ENCODE measurements at regions not wholly inside any gene's neighbourhood (a gene's known extent, or its start where the extent isn't known, plus 50 kb on each side); places are given as distances from the start of the nearest gene placed in this dataset.
A peak's percentile ranks its signal among the peaks of the same experiment; 100 is the strongest.

DNA sequence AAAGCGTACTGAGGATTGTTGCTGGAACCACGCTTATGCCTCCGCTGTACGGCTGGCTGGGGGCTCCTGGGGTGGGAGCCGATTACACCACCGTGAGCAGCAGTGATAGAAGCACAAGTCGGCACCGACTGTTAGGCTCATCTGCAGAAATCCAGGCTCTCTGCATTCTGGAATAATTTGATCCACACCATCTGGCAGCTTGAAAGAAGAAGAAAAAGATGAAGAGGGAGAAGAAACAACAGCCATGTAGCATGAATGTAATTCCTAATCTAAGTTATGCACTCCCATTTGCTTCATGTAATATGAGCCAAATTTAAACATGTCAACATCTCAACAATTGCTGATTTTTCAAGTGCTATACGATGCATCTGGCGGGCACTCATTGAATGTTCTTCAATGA, 84.6 kb upstream of the DHX15 start:
- DNase-seq, result no peak

DNA sequence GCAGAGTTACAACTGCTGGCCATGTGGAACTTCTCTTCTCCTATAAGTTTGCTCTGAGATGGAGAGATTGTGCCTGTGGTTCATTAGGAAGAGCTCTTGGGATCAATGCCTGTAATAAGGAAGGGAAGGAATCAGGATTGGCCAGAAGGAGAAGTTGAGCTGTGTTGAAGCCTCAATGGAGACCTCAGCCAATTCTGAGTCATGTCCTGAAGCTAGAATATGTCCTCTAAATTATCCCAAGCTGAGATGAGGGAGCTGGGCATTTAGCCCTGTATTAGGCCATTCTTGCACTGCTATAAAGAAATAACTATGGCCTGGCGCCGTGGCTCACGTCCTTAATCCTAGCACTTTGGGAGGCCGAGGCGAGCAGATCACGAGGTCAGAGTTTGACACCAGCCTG, 85.4 kb upstream of the DHX15 start:
- no peak for DNase-seq

DNA sequence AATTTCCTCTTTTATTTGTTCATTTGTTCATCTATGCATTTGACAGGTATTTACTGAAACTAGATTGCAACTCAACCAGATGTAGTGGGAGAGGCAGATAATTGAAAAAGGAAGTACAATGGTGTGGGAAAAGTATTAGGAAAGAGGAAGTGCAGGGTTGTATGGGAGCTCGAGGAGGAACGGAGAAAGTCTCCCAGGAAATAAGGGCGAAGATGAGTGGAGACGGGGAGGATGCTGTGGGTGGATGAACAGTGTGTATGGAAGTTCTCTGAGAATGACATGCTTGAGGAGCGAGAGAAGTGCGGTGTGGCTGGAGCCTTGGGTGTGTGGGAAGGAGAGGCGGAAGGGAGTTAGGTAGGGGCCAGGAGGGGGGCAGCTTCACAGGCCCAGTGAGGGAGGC, 87.5 kb upstream of the DHX15 start:
- DNase-seq, result no peak

DNA sequence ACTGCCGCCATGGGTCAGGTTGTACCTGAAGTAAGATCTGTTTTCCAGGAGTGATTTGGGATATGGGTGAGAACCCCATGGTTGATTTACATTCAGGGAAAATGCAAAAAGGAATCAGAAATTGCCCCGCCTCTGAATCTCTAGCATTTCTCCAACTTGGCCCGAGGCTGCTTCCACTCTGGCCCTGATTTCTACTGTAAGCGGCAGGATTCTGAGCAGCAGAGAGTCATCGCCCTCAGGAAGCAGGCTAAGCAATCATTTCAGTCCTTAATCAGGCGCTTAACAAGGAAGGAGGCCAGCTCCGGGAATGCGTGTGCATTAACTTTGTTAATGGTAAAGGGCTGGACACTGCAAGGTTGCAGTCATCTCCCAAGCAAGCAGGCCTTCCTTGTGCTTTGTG, 88.5 kb upstream of the DHX15 start:
- no peak for DNase-seq

DNA sequence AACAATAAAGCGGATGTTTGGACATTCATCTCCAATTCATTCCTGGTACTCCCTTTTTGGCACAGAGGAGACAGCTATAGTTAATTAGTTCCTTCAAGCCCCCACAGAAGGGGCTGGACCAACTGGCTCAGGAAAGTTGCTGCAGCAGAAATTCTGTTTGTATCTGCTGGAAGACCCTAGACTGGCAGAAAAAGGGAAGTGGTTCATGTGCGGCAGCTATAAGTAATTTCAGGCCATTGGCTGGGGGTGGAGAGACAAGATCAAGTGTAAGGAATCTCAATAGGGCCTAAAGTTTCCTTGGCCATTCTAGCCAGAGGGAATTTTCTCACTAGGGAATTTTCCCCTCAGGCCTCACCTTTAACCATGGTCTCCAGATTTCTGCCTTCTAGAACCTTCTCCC, 89.9 kb upstream of the DHX15 start:
- DNase-seq, result no peak

DNA sequence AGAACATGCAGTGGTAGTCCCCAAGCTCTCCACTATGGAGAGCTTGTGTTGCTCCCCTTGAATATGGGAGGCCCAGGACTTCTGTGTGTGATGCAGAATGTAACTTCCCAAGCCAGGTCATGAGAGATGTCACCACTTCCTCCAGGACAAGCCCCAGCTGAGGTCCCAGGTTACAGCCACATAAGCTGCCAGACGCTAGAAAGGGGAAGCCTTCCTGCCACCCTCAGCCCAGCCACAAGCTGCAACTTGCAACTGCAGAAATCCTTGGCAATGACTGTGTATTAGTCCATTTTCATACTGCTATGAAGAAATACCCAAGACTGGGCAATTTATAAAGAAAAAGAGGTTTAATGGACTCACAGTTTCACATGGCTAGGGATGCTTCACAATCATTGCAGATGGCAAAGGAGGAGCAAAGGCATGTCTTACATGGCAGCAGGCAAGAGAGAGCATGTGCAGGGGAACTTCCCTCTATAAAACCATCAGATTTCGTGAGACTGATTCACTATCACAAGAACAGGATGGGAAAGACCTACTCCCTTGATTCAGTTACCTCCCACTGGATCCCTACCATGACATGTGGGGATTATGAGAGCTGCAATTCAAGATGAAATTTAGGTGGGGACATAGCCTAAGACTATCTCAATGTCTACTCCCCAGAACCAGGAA, 91.5 kb upstream of the DHX15 start:
- peak; percentile 26 for DNase-seq

DNA sequence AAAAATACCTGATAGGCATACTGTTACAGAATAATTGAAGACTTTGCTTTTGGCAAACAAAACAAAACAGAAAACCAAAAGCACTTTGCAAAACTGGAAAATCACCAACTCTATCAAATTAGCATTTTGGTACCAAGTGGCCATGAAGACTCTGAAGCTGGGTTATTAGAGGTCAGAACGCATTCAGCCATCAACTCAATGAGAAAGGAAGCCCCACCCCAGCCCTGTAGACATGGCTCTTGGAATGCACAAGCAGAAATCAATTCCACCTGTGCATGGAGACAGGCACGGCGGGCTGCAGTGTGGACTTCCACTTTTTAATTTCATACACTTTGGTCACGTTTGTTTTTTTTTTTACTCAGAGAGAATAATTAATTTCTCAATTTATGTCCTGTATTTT, 93.6 kb upstream of the DHX15 start:
- DNase-seq, result no peak

DNA sequence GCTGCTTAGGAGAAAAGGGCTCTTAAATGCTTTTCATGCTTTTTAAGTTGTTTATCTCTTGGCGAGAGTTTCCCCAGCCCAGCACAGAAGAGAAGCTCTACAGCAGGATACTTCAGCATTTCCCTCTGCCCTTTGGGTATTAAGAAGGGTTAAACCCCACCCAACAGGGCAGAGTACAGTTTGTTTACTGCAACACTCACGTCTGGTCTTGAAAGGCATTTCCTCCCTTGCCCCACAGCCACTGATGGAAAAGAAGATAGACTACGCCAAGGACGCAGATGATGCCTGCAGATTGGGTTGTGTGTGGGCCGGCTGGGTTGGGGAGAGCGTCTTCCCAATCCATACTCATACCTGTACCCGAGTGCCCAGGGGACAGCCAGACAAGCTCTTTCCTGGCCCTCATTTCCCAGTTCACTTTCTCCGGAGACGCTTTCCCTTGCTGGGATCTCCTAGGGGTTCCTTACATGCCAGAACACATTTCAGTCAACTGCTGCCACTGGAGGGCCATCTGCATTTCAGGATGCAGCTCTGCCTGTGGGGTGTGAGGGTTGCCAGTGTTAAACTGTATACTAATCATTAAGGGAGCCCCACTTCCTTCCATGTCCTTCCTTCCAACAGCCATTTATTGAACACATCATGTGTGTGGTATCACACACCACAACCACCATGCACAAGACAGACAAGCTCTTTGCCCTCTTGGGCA, 96.5 kb upstream of the DHX15 start:
- no peak for DNase-seq

DNA sequence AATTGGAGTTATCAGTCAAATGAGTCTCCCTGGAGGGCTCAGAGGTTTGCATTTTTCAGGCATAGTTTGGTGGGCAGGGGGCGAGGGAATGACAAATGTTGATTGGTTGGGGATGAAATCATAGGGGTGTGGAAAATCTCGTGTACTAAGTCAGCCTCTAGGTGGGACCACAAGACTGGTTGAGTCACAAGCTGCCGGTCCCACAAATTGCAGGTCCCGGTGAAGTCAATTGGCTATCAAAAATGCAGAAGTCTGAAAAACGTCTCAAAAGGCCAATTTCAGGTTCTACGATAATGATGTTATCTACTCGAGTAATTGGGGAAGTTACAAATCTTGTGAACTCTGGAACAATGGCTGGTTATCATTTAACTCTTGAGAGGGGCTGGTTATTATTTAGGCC, 98.8 kb upstream of the DHX15 start:
- DNase-seq, result no peak

DNA sequence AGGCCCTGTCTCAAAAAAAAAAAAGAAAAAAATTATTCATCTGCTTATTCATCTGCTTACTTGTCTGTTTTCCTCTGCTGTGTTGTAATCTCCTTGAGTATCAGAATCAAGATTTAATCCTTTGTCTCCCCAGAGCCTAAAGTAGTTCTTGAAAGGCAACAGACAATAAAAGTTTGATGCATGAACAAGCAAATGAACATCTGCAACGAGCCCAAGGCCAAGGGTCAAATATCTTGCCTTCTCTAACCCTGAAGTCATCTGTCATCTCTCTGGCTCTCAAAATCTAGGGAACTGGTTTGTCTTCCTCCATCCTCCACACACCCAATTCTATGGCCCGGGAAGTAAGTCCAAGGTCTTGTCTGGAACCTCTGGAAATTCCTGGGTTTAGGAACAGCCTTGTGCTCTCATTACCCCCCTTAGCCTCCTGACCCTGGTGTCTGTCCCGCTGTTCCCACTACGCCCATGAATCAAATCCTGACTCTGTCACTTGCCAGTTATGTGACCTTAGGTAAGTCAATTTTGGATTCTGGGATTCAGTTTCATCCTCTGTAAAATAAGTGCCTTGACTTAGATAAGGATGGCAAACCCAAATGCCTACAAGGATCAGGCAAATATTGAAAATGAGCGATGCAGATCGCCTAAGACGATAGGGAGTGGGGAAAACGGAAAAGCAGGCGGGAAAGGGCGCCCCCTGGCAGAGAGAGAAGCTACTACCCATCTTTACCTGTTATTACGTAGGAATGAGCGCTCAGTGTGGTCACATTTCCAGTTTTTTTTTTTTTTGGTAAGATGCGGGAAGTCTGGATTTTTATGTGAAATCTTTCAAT, 102.7 kb upstream of the DHX15 start:
- no peak for DNase-seq

DNA sequence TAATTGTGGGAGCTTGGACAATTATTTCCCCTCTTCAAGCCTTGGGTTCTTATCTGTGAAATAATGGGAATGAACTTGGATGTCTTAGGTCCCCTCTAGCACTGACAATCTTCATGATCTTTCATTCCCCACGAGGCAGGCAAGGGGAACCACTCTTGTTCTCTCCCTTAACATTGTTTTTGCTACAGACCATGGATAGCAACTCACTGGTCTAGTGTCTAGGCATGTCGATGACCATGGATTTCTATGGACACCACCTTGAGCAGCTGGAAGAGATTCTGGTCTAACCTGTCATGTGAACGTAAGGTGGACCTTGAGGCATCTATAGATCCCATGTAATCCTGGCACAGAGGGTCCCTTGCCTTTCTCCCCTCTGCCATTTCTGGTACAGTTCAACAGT, 104.1 kb upstream of the DHX15 start:
- DNase-seq, result no peak

DNA sequence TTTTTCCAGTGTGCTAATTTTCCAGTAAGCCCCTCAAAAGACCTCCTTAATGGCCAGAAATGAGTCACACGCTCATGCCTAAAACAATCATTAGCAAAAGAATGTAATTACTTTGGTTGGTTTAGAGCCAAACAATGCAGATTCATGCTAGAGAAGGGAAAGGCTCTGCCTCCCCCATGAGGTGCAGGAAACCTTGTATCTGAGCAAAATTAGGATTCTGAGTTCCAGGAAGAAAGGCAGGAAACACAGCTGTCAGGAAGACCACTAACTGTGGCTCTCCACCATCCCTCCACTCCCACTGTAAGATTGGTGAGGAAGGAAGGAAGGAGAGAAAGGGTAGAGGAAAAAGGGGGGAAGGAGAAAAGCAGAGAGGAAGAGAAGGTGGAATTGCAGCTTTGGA, 104.9 kb upstream of the DHX15 start:
- no peak for DNase-seq

DNA sequence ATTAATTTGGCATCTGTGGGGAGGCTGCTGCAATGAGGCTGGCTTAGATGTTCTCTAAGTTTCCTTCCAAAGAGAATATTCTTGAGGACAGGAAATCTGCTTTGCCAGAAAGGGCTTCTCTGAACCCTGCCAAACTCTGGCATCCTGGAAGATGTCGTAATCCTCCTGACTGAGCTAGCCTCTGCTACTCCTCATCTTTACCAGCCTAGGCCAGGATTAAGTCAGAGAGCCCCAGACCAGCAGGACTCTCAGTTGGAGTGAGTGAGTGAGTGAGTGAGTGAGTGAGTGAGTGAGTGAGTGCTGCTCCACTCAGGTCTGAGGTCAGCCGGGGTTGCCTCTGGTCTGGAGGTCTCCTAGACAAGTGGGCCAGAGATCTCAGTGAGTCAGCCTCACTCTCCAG, 104.9 kb upstream of the SOD3 start:
- DNase-seq, result no peak

DNA sequence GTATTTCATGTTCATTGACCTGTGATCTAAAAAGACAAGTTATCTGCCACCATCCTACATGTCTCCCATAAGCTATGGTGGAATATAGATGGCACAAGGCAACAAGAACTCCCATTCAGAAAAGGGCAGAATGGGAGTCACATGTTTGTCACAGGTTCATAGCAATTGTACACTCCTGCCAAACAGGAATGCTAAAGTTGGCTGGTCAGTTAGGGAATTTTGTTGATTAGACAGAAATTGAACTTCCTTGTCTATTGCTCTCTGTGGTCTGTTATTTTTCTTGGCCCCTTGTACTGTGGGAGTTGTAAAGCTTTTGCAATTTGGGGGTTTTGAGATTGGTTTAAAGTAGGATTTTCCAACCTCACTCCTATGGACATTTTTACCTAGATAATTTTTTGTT, 101.7 kb upstream of the SOD3 start:
- no peak for DNase-seq

DNA sequence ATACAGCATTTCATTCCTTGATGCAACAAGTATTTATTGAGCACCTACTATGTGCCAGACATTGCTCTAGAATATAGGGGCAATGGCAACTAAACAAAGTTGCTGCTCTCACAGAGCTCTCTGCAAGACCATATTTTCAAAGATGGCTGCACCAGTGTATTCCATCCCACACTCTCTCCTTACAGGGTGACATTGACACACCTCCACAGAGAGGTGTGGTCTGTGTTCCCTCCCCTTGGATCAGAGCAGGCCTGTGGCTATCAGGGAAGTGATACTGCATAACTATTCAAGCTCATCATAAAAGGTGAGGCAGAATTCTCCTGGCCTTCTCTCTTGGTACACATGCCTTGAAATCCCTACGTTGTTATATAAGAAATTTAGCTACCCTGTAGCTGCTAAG, 95.3 kb upstream of the SOD3 start:
- no peak for DNase-seq

DNA sequence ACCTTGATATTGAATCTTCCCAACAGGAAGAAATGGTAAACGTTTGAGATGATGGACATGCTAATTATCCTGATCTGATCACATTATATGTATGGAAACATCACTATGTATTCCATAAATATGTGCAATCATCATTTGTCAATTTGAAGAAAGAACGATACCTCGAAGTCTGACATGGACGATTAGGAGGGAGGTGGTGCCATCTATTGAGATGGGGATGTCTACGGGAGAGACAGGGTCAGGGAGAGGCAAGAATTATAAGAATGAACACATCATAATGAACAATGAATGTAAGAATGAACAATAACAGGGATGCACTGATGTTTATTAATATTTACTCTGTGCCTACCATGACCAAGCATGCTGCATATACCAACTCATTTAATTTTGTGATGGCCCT, 93.7 kb upstream of the SOD3 start:
- no peak for DNase-seq

DNA sequence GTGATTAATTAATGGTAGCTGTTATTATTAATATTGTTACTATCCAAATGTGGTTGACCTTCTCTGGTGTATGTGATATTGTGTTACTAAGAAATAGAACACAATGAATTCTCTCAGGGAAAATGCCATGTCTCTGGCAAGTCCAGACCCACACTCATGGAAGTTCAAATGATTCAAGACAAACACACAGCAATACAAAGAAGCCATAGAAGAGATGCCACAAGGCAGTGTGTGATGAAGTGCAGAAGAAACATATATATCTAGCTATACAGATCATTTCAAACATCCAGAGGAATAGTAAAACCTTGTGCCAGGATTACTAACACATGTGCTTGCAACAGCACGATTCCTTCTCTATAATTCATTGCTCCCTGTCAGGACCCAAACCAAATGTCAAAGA, 93.1 kb upstream of the SOD3 start:
- DNase-seq, result no peak

DNA sequence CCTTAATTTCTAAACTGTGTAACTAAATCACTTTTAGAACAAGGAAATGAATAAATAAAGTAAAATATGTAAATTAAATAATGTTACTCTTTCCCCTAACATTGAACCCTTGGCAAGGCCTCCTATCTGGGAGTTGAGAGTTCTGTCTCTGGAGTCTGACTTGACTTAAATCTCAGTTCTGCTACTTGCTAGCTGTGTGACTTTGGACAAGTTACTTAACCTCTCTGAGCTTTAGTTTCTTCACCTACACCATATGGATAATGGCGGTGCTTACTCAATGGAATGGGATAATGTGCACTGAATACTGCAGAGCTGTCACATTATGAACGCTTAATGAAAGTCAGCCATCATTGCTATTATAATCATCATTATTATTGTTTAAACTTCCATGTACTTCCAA, 92.1 kb upstream of the SOD3 start:
- no peak for DNase-seq

DNA sequence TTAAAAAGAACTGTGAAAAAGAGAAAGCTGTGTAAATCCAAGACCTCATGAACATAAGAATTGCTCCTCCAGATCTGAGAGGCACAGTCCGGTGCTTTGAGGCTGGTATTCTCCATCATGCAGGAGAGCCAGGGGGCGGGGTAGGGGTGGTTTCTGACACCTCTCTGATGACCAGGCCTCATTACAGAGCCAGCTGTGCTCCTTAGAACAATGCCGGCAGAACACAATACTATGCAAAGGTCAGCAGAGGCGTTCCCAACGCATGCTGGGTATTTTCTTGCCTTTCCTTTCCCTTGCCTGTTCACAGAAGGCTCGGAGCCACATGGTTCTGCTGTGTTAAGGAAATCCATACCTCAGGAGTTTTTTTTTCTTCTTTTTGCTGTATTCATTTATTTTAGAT, 91.2 kb upstream of the SOD3 start:
- DNase-seq, result no peak

DNA sequence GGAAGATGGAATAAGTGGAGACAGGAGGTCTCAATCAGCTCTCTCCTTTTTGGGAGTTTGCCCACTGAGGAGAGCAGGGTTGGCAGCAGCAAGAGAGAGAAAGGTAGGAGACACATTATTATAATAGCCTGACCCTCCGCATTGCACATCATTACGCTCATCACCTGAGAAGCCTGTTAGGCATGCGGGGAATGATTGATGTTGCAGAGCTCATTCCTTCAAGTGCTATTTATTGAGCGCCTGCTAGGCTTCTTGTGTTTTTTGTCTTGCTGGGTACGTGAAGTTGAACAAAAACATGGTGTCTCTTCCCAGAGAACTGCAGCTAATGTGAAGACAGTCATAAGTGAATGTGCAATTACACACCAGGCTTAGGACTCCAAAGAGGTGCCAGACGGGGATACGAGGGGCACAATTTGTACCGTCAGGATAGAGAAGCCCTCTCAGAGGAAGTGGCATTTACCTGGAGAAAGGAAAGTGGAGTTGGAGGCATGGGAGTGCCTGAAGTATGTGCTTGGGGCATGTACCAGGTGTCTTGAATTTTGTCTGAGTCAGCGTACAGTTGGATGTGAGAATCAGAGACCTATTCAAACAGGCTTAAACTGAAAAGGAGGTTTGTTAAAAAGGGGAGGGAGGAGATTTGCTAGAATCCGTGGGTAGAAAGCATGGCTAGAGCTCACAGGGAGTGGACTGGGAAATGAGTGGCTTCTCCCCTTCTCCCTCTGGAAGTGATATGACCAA, 90.2 kb upstream of the SOD3 start:
- no peak for DNase-seq

DNA sequence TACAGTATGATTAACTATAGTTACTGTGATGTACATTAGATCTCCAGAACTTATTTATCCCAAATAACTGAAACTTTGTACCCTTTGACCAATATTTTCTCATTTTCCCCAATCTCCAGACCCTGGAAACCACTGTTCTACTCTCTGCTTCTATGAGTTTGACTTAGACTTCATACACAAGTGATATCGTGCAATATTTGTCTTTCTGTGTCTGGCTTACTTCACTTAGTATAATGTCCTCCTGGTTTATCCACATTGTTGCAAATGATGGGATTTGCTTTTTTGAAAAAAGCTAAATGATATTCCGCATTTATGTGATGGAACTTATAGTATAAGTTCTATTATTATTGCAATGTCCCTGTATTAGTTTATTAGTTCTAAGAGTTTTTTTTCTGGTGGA, 81.8 kb upstream of the SOD3 start:
- no peak for DNase-seq

DNA sequence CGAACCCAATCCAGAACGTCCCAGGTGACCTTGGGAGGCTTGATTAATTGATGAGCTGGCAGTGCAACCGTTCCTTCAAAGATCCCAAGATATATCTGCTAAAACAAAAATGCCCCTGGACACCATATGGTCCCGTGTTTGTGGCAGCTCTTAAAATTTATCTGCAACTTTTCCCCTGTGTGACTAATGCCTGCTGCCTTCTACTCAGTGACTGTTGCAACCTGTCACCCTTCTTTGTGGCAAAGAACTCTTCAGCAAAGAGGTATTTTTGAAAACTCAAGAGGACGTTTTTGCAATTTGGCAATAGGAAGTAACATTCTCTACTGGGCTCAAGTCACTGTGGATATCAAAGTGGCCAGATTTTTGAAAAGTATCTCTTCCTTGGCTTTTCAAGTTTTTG, 75.8 kb upstream of the SOD3 start:
- no peak for DNase-seq

DNA sequence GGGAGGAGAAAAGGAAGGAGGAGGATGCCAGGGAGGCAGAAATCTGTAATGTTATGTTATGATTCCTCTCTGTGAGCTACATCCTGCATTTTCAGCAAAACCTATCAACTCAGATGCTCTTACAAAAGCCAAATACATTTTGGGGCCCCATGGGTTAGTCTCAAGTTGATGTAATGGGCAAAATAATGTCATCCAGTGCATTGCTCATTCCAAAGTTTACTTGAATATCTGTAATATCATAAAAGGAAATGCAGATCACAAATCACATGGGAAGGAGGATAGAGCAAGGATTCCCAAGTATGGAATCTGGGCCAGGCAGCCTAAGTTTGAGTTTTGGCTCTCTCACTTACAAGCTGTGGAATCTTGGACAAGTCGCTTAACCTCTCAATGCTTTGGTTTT, 74.9 kb upstream of the SOD3 start:
- DNase-seq, result no peak

DNA sequence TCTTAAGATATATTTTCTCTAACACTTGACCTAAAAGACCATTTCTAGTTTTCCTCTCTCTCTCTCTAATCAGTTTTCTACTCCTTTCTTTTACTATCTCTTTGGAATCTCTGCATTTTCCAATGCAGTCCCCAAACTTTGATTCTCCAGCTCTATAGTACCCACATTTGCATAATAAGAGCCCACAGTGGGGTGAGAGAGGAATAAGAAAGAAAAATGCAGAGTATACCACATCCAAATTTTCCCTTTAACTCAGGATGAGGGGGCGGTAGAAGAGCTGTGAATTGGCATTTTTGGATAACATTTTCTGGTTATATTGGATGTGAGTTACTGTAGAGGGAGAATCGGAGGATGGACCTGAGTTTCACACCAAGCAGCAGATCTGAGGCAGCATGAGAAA, 74.4 kb upstream of the SOD3 start:
- DNase-seq, result no peak
